IMR-90 (cell line): ENCODE measurements at regions not wholly inside any gene's neighbourhood (a gene's known extent, or its start where the extent isn't known, plus 50 kb on each side); places are given as distances from the start of the nearest gene placed in this dataset.

ENCODE experiments used
- ATAC-seq: fragments of 200-7000 bp; cut with Tn5 transposase; 2 replicates; pipeline ENCODE4 v1.9.1; 2020; ENCODE audit warnings: low read depth, mild to moderate bottlenecking, moderate library complexity
- BruUV-seq: library from RNA; stranded (reverse); fragments of 400-500 nt; replicated peaks from 2 replicates; lab custom pipeline; 2021; lab: Mats Ljungman, UMichigan
- CTCF ChIA-PET: fragments of 300-600 bp; formaldehyde crosslinking; extraction: SDS; loops from one replicate; lab custom pipeline; 2021; ENCODE audit warnings: antibody characterized with exemption; lab: Yijun Ruan, JAX
- POLR2A ChIA-PET: fragments of 300-600 bp; sonication (Branson Sonifier 250); formaldehyde crosslinking; loops from one replicate; lab custom pipeline; 2022; ENCODE audit warnings: antibody characterized with exemption; ENCODE audit not compliant: unreplicated experiment; lab: Charles Lee
- DNase-seq: peaks from one replicate; pipeline ENCODE4 v3.0.0; 2013
- H2AFZ ChIP-seq: replicated peaks from 2 replicates; pipeline ENCODE3; 2013; ENCODE audit warnings: low read length, mild to moderate bottlenecking; ENCODE audit not compliant: poor library complexity
- H2AK5ac ChIP-seq: 2 replicates; pipeline ENCODE4 v1.6.1; 2013; ENCODE audit warnings: low read depth, low read length, inconsistent platforms
- H2AK9ac ChIP-seq: replicated peaks from 2 replicates; pipeline ENCODE3; 2013; ENCODE audit warnings: mild to moderate bottlenecking, low read depth, low read length, moderate library complexity; ENCODE audit not compliant: poor library complexity
- H2BK120ac ChIP-seq: 2 replicates; pipeline ENCODE4 v1.6.1; 2013; ENCODE audit warnings: low read depth, low read length, inconsistent platforms
- H2BK15ac ChIP-seq: 3 replicates; pipeline ENCODE4 v1.6.1; 2013; ENCODE audit warnings: low read depth, low read length, inconsistent platforms
- H2BK20ac ChIP-seq: 2 replicates; pipeline ENCODE4 v1.6.1; 2013; ENCODE audit warnings: low read depth, mild to moderate bottlenecking, inconsistent platforms, low read length, moderate library complexity
- H2BK5ac ChIP-seq: 2 replicates; pipeline ENCODE4 v1.6.1; 2013; ENCODE audit warnings: mild to moderate bottlenecking, low read depth, low read length, inconsistent platforms; ENCODE audit not compliant: poor library complexity, severe bottlenecking
- H3K14ac ChIP-seq: replicated peaks from 2 replicates; pipeline ENCODE4 v1.6.1; 2013; ENCODE audit warnings: low read depth, low read length, inconsistent platforms
- H3K18ac ChIP-seq: 2 replicates; pipeline ENCODE4 v1.6.1; 2013; ENCODE audit warnings: low read depth, low read length, control low read depth
- H3K23ac ChIP-seq: 2 replicates; pipeline ENCODE4 v1.6.1; 2013; ENCODE audit warnings: low read depth, low read length, inconsistent platforms
- H3K27ac ChIP-seq: 2 replicates; pipeline ENCODE4 v1.5.1; 2013; ENCODE audit warnings: mild to moderate bottlenecking, control low read depth, low read length; ENCODE audit not compliant: insufficient read depth
- H3K27me3 ChIP-seq: 2 replicates; pipeline ENCODE4 v1.6.1; 2013; ENCODE audit warnings: low read length; ENCODE audit not compliant: control insufficient read depth, insufficient read depth
- H3K36me3 ChIP-seq: 2 replicates; pipeline ENCODE4 v1.6.1; 2013; ENCODE audit warnings: low read length, mixed read lengths; ENCODE audit not compliant: control insufficient read depth, insufficient read depth
- H3K4ac ChIP-seq: 2 replicates; pipeline ENCODE4 v1.6.1; 2013; ENCODE audit warnings: low read depth, low read length, inconsistent platforms
- H3K4me1 ChIP-seq: 2 replicates; pipeline ENCODE4 v1.6.1; 2013; ENCODE audit warnings: low read length, mixed read lengths; ENCODE audit not compliant: control insufficient read depth, insufficient read depth
- H3K4me2 ChIP-seq: 2 replicates; pipeline ENCODE4 v1.6.1; 2013; ENCODE audit warnings: low read depth, mild to moderate bottlenecking, control low read depth, low read length, moderate library complexity
- H3K4me3 ChIP-seq: 2 replicates; pipeline ENCODE4 v1.5.1; 2013; ENCODE audit warnings: low read depth, mild to moderate bottlenecking, control low read depth, low read length, moderate library complexity; ENCODE audit not compliant: insufficient read depth
- H3K56ac ChIP-seq: 2 replicates; pipeline ENCODE4 v1.6.1; 2013; ENCODE audit warnings: low read length, inconsistent platforms; ENCODE audit not compliant: insufficient read depth; ENCODE audit errors: extremely low read depth
- H3K79me1 ChIP-seq, 2 experiments: 2 replicates each; pipeline ENCODE4 v1.6.1; 2013; ENCODE audit warnings: low read length in 2 of 2, inconsistent platforms in 1 of 2, low read depth in 1 of 2
- H3K9ac ChIP-seq: 2 replicates; pipeline ENCODE4 v1.6.1; 2013; ENCODE audit warnings: low read depth, low read length, control low read depth
- H3K9me1 ChIP-seq: 2 replicates; pipeline ENCODE4 v1.6.1; 2013; ENCODE audit warnings: low read length, inconsistent platforms; ENCODE audit not compliant: insufficient read depth
- H3K9me3 ChIP-seq: 2 replicates; pipeline ENCODE4 v1.6.1; 2013; ENCODE audit warnings: low read length; ENCODE audit not compliant: control insufficient read depth, insufficient read depth
- H4K20me1 ChIP-seq: 2 replicates; pipeline ENCODE4 v1.6.1; 2013; ENCODE audit warnings: low read length, inconsistent platforms; ENCODE audit not compliant: insufficient read depth
- H4K5ac ChIP-seq: 2 replicates; pipeline ENCODE4 v1.6.1; 2013; ENCODE audit warnings: mild to moderate bottlenecking, low read depth, low read length, control low read depth
- H4K8ac ChIP-seq, 2 experiments: 2 replicates each; pipeline ENCODE4 v1.6.1; 2013; ENCODE audit warnings: low read depth in 2 of 2, low read length in 2 of 2, control low read depth in 1 of 2, inconsistent platforms in 1 of 2
- H4K91ac ChIP-seq: 2 replicates; pipeline ENCODE4 v1.6.1; 2013; ENCODE audit warnings: low read depth, low read length, inconsistent platforms; ENCODE audit not compliant: insufficient read depth
- BHLHE40 ChIP-seq: fragments of 150-350 bp; IDR thresholded peaks from 2 replicates; pipeline ENCODE4 v1.6.1; 2016; ENCODE audit warnings: mild to moderate bottlenecking, low read depth, low read length
- CEBPB ChIP-seq: IDR thresholded peaks from 2 replicates; pipeline ENCODE4 v1.6.1; 2012; ENCODE audit warnings: low read depth, low read length, improper control_type of control experiment
- CHD1 ChIP-seq: IDR thresholded peaks from 2 replicates; pipeline ENCODE4 v1.6.1; 2012; ENCODE audit warnings: low read depth, low read length, improper control_type of control experiment
- FOS ChIP-seq: fragments of 150-350 bp; IDR thresholded peaks from 2 replicates; pipeline ENCODE4 v1.6.1; 2016; ENCODE audit warnings: low read depth, low read length
- MAFK ChIP-seq: IDR thresholded peaks from 2 replicates; pipeline ENCODE4 v1.6.1; 2012; ENCODE audit warnings: low read depth, low read length, improper control_type of control experiment
- MAZ ChIP-seq: IDR thresholded peaks from 2 replicates; pipeline ENCODE4 v1.6.1; 2012; ENCODE audit warnings: low read depth, mild to moderate bottlenecking, low read length, improper control_type of control experiment, moderate library complexity, borderline replicate concordance
- MXI1 ChIP-seq: IDR thresholded peaks from 2 replicates; pipeline ENCODE4 v1.6.1; 2012; ENCODE audit warnings: low read depth, mild to moderate bottlenecking, low read length, moderate library complexity, borderline replicate concordance
- NFE2L2 ChIP-seq: fragments of 150-350 bp; IDR thresholded peaks from 2 replicates; pipeline ENCODE4 v1.6.1; 2016; ENCODE audit warnings: low read depth, mild to moderate bottlenecking, low read length
- POLR2A ChIP-seq: IDR thresholded peaks from 2 replicates; pipeline ENCODE4 v1.6.1; 2012; ENCODE audit warnings: mild to moderate bottlenecking, low read depth, low read length
- RAD21 ChIP-seq: IDR thresholded peaks from 2 replicates; pipeline ENCODE4 v1.6.1; 2012; ENCODE audit warnings: low read length, improper control_type of control experiment
- RCOR1 ChIP-seq: IDR thresholded peaks from 2 replicates; pipeline ENCODE4 v1.6.1; 2012; ENCODE audit warnings: mild to moderate bottlenecking, low read length, improper control_type of control experiment; ENCODE audit not compliant: insufficient replicate concordance
- RFX5 ChIP-seq: IDR thresholded peaks from 2 replicates; pipeline ENCODE4 v1.8.0; 2012; ENCODE audit warnings: low read depth, mild to moderate bottlenecking, low read length, moderate library complexity
- SMC3 ChIP-seq: fragments of 150-350 bp; IDR thresholded peaks from 2 replicates; pipeline ENCODE4 v1.6.1; 2016; ENCODE audit warnings: low read depth, mild to moderate bottlenecking, antibody characterized with exemption, low read length, moderate library complexity
- WGBS, 2 experiments: methylation state at CpG; one replicate each; pipeline versions ENCODE4 v1.1.5 to v1.1.7; 2013; ENCODE audit warnings: missing lambda C conversion rate in 2 of 2; ENCODE audit not compliant: insufficient read length in 1 of 2; ENCODE audit errors: extremely low coverage in 2 of 2; 5-methylcytosine and 5-hydroxymethylcytosine counted together
- dilution Hi-C: fragments of 300-500 bp; cut with HindIII; formaldehyde crosslinking; loops from one replicate; pipeline ENCODE4 v1.14.3; 2018; ENCODE audit warnings: low sequenced_read_pairs; ENCODE audit not compliant: unreplicated experiment
- in situ Hi-C: fragments of 300-500 bp; cut with MboI; formaldehyde crosslinking; loops from 3 replicates; pipeline ENCODE4 v1.14.3; 2019; ENCODE audit warnings: low sequenced_read_pairs, inconsistent platforms, mixed read lengths
- intact Hi-C: fragments of 100-400 bp; cut with micrococcal nuclease; formaldehyde crosslinking; loops from 2 replicates; pipeline ENCODE4 v1.10.0; 2022
- TF ChIP-seq, protein P1 (sequence below): fragments of 150-350 bp; IDR thresholded peaks from 2 replicates; pipeline ENCODE4 v1.6.1; 2017; ENCODE audit warnings: mild to moderate bottlenecking, antibody characterized with exemption, low read length, low read depth
- TF ChIP-seq, protein P2 (sequence below): conservative IDR thresholded peaks from 2 replicates; pipeline ENCODE4 v1.5.1; 2012; ENCODE audit warnings: mild to moderate bottlenecking, low read depth, low read length, improper control_type of control experiment
- TF ChIP-seq, protein P3 (sequence below): fragments of 150-350 bp; IDR thresholded peaks from 2 replicates; pipeline ENCODE4 v1.6.1; 2016; ENCODE audit warnings: low read depth, mild to moderate bottlenecking, low read length, moderate library complexity, borderline replicate concordance

GRCh38 chr4:43564107-43564506, 671.6 kb downstream of the GRXCR1 start:
- Histone ChIP-seq H3K4me2 (no peak overlapping the region), H2AFZ (no peak overlapping the region), H3K9me1 (no peaks in the 10 kb centered on the region), H2BK120ac (no peak overlapping the region), H4K91ac (no peak overlapping the region), H4K5ac (no peak overlapping the region), H4K20me1 (no peaks in the 10 kb centered on the region), H2BK15ac (no peak overlapping the region), H3K9ac (no peak overlapping the region), H4K8ac (no peak overlapping the region), H3K4me3 (no peak overlapping the region), H3K79me1 (no peaks in the 10 kb centered on the region), H3K23ac (no peak overlapping the region), H2AK9ac (no peak overlapping the region), H2AK5ac (no peak overlapping the region), H3K36me3 (no peaks in the 10 kb centered on the region), H3K56ac (no peak overlapping the region), H3K27ac (no peak overlapping the region), H3K18ac (no peak overlapping the region), H2BK5ac (no peak overlapping the region), H3K4me1 (no peaks in the 10 kb centered on the region), H3K4ac (no peak overlapping the region), H2BK20ac (no peak overlapping the region), H3K9me3 (no peaks in the 10 kb centered on the region), H3K27me3 (no peaks in the 10 kb centered on the region), H3K14ac (no peak overlapping the region)
- no peak for DNase-seq
- ChIA-PET POLR2A (no interaction called here), CTCF (interaction anchor here (0.6 kb wide), 1 partner anchor 17 kb away, joined by 3 read pairs; no protein-coding TSS in a partner anchor)
- BruUV-seq, result no TSS peak
- ATAC-seq, result no peak
- intact Hi-C loops (no loop called here), in situ Hi-C loops (no loop called here), dilution Hi-C loops (no loop called here)
- TF ChIP-seq MXI1 (no peak), MAFK (no peak), RFX5 (no peak), CHD1 (no peak), NFE2L2 (no peak), MAZ (no peak), BHLHE40 (no peak), CEBPB (no peak), SMC3 (no peak), RCOR1 (no peak), POLR2A (no peak), RAD21 (no peak), FOS (no peak)
- TF ChIP-seq, protein P1, sequence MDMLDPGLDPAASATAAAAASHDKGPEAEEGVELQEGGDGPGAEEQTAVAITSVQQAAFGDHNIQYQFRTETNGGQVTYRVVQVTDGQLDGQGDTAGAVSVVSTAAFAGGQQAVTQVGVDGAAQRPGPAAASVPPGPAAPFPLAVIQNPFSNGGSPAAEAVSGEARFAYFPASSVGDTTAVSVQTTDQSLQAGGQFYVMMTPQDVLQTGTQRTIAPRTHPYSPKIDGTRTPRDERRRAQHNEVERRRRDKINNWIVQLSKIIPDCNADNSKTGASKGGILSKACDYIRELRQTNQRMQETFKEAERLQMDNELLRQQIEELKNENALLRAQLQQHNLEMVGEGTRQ, result no peak
- TF ChIP-seq, protein P2, sequence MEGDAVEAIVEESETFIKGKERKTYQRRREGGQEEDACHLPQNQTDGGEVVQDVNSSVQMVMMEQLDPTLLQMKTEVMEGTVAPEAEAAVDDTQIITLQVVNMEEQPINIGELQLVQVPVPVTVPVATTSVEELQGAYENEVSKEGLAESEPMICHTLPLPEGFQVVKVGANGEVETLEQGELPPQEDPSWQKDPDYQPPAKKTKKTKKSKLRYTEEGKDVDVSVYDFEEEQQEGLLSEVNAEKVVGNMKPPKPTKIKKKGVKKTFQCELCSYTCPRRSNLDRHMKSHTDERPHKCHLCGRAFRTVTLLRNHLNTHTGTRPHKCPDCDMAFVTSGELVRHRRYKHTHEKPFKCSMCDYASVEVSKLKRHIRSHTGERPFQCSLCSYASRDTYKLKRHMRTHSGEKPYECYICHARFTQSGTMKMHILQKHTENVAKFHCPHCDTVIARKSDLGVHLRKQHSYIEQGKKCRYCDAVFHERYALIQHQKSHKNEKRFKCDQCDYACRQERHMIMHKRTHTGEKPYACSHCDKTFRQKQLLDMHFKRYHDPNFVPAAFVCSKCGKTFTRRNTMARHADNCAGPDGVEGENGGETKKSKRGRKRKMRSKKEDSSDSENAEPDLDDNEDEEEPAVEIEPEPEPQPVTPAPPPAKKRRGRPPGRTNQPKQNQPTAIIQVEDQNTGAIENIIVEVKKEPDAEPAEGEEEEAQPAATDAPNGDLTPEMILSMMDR, result no peak
- TF ChIP-seq, protein P3, sequence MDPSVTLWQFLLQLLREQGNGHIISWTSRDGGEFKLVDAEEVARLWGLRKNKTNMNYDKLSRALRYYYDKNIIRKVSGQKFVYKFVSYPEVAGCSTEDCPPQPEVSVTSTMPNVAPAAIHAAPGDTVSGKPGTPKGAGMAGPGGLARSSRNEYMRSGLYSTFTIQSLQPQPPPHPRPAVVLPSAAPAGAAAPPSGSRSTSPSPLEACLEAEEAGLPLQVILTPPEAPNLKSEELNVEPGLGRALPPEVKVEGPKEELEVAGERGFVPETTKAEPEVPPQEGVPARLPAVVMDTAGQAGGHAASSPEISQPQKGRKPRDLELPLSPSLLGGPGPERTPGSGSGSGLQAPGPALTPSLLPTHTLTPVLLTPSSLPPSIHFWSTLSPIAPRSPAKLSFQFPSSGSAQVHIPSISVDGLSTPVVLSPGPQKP, result no peak
- WGBS, 2 experiments, result no CpG with 5 or more reads among the region's 1 CpG
